ENCODE measurements at regions not wholly inside any gene's neighbourhood (a gene's known extent, or its start where the extent isn't known, plus 50 kb on each side); places are given as distances from the start of the nearest gene placed in this dataset.

DNA sequence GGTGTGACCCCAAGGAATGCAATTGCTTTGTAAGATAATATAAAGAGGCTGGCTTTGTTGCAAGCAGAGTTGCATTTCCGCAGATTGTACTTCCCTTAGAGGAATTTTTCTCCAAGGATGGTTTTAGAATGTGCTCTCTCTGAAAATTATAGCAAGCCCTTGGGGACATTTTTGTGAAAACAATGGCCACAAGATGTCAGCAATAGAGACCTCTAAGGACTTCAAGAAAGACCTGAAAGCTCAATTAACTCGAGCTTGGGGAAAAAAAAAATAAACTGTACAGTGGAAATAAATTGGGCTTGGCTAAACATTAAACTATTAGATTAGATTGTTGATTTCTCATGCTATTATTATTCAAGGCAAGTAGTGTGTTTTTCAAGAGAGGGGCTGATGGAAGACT lies 81.3 kb upstream of the KYNU start:
- TF ChIP-seq EP300 (IDR thresholded peaks at IDR 0.05) (no peak), POLR2AphosphoS5 (IDR thresholded peaks at IDR 0.05) (no peak)
- TF ChIP-seq, protein P1, sequence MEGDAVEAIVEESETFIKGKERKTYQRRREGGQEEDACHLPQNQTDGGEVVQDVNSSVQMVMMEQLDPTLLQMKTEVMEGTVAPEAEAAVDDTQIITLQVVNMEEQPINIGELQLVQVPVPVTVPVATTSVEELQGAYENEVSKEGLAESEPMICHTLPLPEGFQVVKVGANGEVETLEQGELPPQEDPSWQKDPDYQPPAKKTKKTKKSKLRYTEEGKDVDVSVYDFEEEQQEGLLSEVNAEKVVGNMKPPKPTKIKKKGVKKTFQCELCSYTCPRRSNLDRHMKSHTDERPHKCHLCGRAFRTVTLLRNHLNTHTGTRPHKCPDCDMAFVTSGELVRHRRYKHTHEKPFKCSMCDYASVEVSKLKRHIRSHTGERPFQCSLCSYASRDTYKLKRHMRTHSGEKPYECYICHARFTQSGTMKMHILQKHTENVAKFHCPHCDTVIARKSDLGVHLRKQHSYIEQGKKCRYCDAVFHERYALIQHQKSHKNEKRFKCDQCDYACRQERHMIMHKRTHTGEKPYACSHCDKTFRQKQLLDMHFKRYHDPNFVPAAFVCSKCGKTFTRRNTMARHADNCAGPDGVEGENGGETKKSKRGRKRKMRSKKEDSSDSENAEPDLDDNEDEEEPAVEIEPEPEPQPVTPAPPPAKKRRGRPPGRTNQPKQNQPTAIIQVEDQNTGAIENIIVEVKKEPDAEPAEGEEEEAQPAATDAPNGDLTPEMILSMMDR (IDR thresholded peaks at IDR 0.05): no peak
